WTC11 (cell line): ENCODE measurements at regions not wholly inside any gene's neighbourhood (a gene's known extent, or its start where the extent isn't known, plus 50 kb on each side); places are given as distances from the start of the nearest gene placed in this dataset.

Experiments used
- ESRRA ChIP-seq: sonication (generic); formaldehyde crosslinking; IDR thresholded peaks from 2 replicates; pipeline ENCODE4 v1.8.1; 2022; ENCODE audit warnings: mild to moderate bottlenecking, missing genetic modification reagents, borderline replicate concordance
- ETV6 ChIP-seq: sonication (generic); formaldehyde crosslinking; IDR thresholded peaks from 2 replicates; pipeline ENCODE4 v1.8.1; 2022; ENCODE audit warnings: mild to moderate bottlenecking, missing genetic modification reagents
- FOXJ3 ChIP-seq: sonication (generic); formaldehyde crosslinking; IDR thresholded peaks from 2 replicates; pipeline ENCODE4 v1.9.0; 2021; ENCODE audit warnings: missing genetic modification reagents, mild to moderate bottlenecking, borderline replicate concordance
- HMGA2 ChIP-seq: fragments of 250-450 bp; sonication (Bioruptor Pico); IDR thresholded peaks from 2 replicates; pipeline ENCODE4 v1.4.0; 2021; ENCODE audit warnings: mild to moderate bottlenecking, moderate library complexity
- SMAD3 ChIP-seq: sonication (generic); formaldehyde crosslinking; IDR thresholded peaks from 2 replicates; pipeline ENCODE4 v1.8.0; 2022; ENCODE audit warnings: missing genetic modification reagents, mild to moderate bottlenecking, borderline replicate concordance
- ZBTB21 ChIP-seq: sonication (generic); formaldehyde crosslinking; IDR thresholded peaks from 2 replicates; pipeline ENCODE4 v1.8.1; 2023; ENCODE audit warnings: mild to moderate bottlenecking, missing genetic modification reagents, borderline replicate concordance
- ZNF232 ChIP-seq: sonication (generic); formaldehyde crosslinking; IDR thresholded peaks from 2 replicates; pipeline ENCODE4 v1.8.0; 2022; ENCODE audit warnings: mild to moderate bottlenecking, missing genetic modification reagents
- TF ChIP-seq, protein P1 (sequence below): fragments of 200-600 bp; IDR thresholded peaks from 2 replicates; pipeline ENCODE4 v1.8.0; 2022; ENCODE audit warnings: antibody characterized with exemption
- TF ChIP-seq, protein P2 (sequence below): sonication (generic); formaldehyde crosslinking; IDR thresholded peaks from 2 replicates; pipeline ENCODE4 v1.8.0; 2023; ENCODE audit warnings: missing genetic modification reagents
- TF ChIP-seq, protein P3 (sequence below): sonication (generic); formaldehyde crosslinking; IDR thresholded peaks from 2 replicates; pipeline ENCODE4 v1.8.0; 2022; ENCODE audit warnings: missing genetic modification reagents
- TF ChIP-seq, protein P4 (sequence below): sonication (generic); formaldehyde crosslinking; IDR thresholded peaks from 2 replicates; pipeline ENCODE4 v1.8.1; 2022; ENCODE audit warnings: low read depth, missing genetic modification reagents, borderline replicate concordance

- TF ChIP-seq ZNF232 (CRISPR knock-in tag) = no peak
- TF ChIP-seq ESRRA (CRISPR knock-in tag) = no peak
- TF ChIP-seq, protein P1, sequence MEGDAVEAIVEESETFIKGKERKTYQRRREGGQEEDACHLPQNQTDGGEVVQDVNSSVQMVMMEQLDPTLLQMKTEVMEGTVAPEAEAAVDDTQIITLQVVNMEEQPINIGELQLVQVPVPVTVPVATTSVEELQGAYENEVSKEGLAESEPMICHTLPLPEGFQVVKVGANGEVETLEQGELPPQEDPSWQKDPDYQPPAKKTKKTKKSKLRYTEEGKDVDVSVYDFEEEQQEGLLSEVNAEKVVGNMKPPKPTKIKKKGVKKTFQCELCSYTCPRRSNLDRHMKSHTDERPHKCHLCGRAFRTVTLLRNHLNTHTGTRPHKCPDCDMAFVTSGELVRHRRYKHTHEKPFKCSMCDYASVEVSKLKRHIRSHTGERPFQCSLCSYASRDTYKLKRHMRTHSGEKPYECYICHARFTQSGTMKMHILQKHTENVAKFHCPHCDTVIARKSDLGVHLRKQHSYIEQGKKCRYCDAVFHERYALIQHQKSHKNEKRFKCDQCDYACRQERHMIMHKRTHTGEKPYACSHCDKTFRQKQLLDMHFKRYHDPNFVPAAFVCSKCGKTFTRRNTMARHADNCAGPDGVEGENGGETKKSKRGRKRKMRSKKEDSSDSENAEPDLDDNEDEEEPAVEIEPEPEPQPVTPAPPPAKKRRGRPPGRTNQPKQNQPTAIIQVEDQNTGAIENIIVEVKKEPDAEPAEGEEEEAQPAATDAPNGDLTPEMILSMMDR = no peak
- TF ChIP-seq ZBTB21 = no peak
- TF ChIP-seq ETV6 = no peak
- TF ChIP-seq SMAD3 (CRISPR knock-in tag) = no peak
- TF ChIP-seq, protein P2, sequence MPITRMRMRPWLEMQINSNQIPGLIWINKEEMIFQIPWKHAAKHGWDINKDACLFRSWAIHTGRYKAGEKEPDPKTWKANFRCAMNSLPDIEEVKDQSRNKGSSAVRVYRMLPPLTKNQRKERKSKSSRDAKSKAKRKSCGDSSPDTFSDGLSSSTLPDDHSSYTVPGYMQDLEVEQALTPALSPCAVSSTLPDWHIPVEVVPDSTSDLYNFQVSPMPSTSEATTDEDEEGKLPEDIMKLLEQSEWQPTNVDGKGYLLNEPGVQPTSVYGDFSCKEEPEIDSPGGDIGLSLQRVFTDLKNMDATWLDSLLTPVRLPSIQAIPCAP = no peak
- TF ChIP-seq, protein P3, sequence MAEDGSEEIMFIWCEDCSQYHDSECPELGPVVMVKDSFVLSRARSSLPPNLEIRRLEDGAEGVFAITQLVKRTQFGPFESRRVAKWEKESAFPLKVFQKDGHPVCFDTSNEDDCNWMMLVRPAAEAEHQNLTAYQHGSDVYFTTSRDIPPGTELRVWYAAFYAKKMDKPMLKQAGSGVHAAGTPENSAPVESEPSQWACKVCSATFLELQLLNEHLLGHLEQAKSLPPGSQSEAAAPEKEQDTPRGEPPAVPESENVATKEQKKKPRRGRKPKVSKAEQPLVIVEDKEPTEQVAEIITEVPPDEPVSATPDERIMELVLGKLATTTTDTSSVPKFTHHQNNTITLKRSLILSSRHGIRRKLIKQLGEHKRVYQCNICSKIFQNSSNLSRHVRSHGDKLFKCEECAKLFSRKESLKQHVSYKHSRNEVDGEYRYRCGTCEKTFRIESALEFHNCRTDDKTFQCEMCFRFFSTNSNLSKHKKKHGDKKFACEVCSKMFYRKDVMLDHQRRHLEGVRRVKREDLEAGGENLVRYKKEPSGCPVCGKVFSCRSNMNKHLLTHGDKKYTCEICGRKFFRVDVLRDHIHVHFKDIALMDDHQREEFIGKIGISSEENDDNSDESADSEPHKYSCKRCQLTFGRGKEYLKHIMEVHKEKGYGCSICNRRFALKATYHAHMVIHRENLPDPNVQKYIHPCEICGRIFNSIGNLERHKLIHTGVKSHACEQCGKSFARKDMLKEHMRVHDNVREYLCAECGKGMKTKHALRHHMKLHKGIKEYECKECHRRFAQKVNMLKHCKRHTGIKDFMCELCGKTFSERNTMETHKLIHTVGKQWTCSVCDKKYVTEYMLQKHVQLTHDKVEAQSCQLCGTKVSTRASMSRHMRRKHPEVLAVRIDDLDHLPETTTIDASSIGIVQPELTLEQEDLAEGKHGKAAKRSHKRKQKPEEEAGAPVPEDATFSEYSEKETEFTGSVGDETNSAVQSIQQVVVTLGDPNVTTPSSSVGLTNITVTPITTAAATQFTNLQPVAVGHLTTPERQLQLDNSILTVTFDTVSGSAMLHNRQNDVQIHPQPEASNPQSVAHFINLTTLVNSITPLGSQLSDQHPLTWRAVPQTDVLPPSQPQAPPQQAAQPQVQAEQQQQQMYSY = no peak
- TF ChIP-seq FOXJ3 (CRISPR knock-in tag) = no peak
- TF ChIP-seq HMGA2 (CRISPR knock-in tag) = no peak
- TF ChIP-seq, protein P4, sequence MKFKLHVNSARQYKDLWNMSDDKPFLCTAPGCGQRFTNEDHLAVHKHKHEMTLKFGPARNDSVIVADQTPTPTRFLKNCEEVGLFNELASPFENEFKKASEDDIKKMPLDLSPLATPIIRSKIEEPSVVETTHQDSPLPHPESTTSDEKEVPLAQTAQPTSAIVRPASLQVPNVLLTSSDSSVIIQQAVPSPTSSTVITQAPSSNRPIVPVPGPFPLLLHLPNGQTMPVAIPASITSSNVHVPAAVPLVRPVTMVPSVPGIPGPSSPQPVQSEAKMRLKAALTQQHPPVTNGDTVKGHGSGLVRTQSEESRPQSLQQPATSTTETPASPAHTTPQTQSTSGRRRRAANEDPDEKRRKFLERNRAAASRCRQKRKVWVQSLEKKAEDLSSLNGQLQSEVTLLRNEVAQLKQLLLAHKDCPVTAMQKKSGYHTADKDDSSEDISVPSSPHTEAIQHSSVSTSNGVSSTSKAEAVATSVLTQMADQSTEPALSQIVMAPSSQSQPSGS (CRISPR knock-in tag) = no peak
Observed at GRCh38 chr3:101117980-101118379, 124.8 kb upstream of the ABI3BP start.
